Peyer's patch (tissue), 4 donors: ENCODE measurements at regions not wholly inside any gene's neighbourhood (a gene's known extent, or its start where the extent isn't known, plus 50 kb on each side); places are given as distances from the start of the nearest gene placed in this dataset.

Source experiments
- CTCF ChIP-seq, 6 experiments: fragments of 450-650 bp in 4 of 6; fragments of 200-600 bp in 2 of 6; sonication (generic) in 1 of 6; IDR thresholded peaks; one replicate each; pipeline ENCODE4 v1.5.1; 2017 to 2019; ENCODE audit warnings: antibody characterized with exemption in 6 of 6, mild to moderate bottlenecking in 3 of 6, moderate library complexity in 1 of 6
- POLR2A ChIP-seq, 2 donors: fragments of 450-650 bp; IDR thresholded peaks; one replicate each; pipeline ENCODE4 v1.5.1; 2017; ENCODE audit warnings: antibody characterized with exemption in 2 of 2, mild to moderate bottlenecking in 2 of 2, moderate library complexity in 2 of 2

GRCh38 chr3:159182961-159183360 lies 381.1 kb downstream of the MFSD1 start:
- TF ChIP-seq CTCF (IDR thresholded peaks at IDR 0.05) = no peak
- no peak for TF ChIP-seq POLR2A (IDR thresholded peaks at IDR 0.05)
